ENCODE measurements at regions not wholly inside any gene's neighbourhood (a gene's known extent, or its start where the extent isn't known, plus 50 kb on each side); places are given as distances from the start of the nearest gene placed in this dataset.

DNA sequence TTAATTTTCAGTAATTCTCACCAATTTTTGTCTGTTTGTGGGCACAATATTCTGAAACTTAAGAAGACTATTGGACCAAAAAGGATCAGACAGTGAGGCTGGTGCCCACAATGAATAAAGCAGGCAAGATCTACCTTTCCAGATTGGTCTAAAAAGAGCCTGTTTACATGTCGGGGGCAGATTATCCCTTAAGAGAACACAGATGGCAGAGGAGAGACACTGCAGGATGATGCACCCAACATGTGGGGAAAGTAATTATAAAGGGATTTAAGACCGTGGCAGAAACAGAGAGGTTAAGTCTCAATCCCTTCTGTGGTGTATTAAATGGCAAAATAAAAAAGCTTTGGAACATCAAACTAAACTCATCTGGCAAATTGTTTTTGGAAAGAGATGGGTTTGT, 331.8 kb upstream of the CDH11 start:
- ATAC-seq (replicated peaks in 6 of 8) = no peak
- Histone ChIP-seq H3K4me3 (no peak overlapping the region), H3K27ac (no peak overlapping the region), H3K4me1 (replicated peaks in 1 of 2) (no peaks in the 10 kb centered on the region)
- in situ Hi-C loops (cut with MboI; ENCODE audit: low pct_unique_long_range_greater_than_20kb in 2 of 9, low sequenced_read_pairs in 9 of 9, unreplicated experiment in 9 of 9) = no loop called here
- 0 to 100% (median 72%) methylated on average over 1 to 2 of the region's 2 CpGs; no CpG with 5 or more reads in 1 of the 10 experiments for WGBS, 10 experiments

- ATAC-seq (replicated peaks in 6 of 8) = no peak
- in situ Hi-C loops (cut with MboI; ENCODE audit: low pct_unique_long_range_greater_than_20kb in 2 of 9, low sequenced_read_pairs in 9 of 9, unreplicated experiment in 9 of 9) = no loop called here
- H3K27ac ChIP-seq = no peak overlapping the region
- no peak overlapping the region for H3K4me3 ChIP-seq
- no peaks in the 10 kb centered on the region for H3K4me1 ChIP-seq (replicated peaks in 1 of 2)
- 63 to 89% (median 73%) methylated on average over 1 of the region's 1 CpG; no CpG with 5 or more reads in 4 of the 10 experiments for WGBS, 10 experiments
Observed at GRCh38 chr16:65449526-65449925, 327.7 kb upstream of the CDH11 start.

DNA sequence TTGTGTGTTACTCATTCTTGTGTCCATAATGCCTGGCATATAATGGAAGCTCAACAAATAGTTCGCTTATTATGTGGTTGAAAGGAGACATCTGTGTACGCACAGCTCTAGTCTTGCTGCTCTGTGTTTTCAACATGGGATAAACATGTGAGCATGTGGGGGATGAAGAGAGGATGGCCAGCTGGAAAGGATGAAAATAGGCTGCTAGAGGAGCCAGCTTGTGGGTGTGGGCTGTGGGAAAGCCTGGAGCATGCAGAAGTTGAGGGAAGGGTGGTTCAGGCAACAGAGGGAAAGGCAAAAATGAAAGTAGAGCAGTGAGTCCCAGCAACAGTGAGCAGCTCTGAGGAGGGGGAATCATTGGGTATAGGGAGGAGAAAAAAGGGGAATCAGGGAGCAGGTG, 324.6 kb upstream of the CDH11 start:
- H3K4me1 ChIP-seq (replicated peaks in 1 of 2) = no peaks in the 10 kb centered on the region
- H3K4me3 ChIP-seq = no peak overlapping the region
- peak in 1 of 8 experiments; percentile 54 for ATAC-seq (replicated peaks in 6 of 8)
- H3K27ac ChIP-seq = no peak overlapping the region
- in situ Hi-C loops (cut with MboI; ENCODE audit: low pct_unique_long_range_greater_than_20kb in 2 of 9, low sequenced_read_pairs in 9 of 9, unreplicated experiment in 9 of 9) = no loop called here
- 23 to 100% (median 92%) methylated on average over 1 to 2 of the region's 2 CpGs; no CpG with 5 or more reads in 2 of the 10 experiments for WGBS, 10 experiments

- in situ Hi-C loops (cut with MboI; ENCODE audit: low pct_unique_long_range_greater_than_20kb in 2 of 9, low sequenced_read_pairs in 9 of 9, unreplicated experiment in 9 of 9) = no loop called here
- 0 to 57% (median 0%) methylated on average over 1 of the region's 1 CpG; no CpG with 5 or more reads in 3 of the 10 experiments for WGBS, 10 experiments
Observed at GRCh38 chr16:65445313-65446260, 323.7 kb upstream of the CDH11 start.

DNA sequence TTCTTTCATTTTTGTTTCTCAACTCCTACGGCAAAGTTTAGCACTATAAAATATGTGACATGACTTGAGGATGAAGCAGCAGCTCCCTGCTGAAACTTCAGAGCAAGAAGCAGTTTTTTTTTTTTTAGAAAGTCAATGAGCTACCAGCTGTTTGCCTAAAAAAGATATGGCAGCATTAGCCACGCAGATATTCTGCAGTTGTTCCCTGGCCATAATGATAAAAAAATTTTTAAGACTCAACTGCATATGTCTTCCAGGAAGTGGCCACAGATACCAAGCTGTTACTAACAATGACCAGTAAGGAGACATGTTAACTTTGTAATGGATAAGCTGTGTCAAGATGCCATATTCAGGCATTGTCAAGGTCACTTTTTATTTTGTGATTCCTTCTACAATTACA, 319.6 kb upstream of the CDH11 start:
- 33 to 100% (median 75%) methylated on average over 1 to 2 of the region's 2 CpGs; no CpG with 5 or more reads in 2 of the 10 experiments for WGBS, 10 experiments
- in situ Hi-C loops (cut with MboI; ENCODE audit: low pct_unique_long_range_greater_than_20kb in 2 of 9, low sequenced_read_pairs in 9 of 9, unreplicated experiment in 9 of 9) = no loop called here
- Histone ChIP-seq H3K27ac (no peak overlapping the region), H3K4me3 (no peak overlapping the region), H3K4me1 (replicated peaks in 1 of 2) (no peaks in the 10 kb centered on the region)
- ATAC-seq (replicated peaks in 6 of 8) = no peak

More at GRCh38 chr16:65445313-65446260, 323.7 kb upstream of the CDH11 start:
- no peak for ATAC-seq (replicated peaks in 6 of 8)
- Histone ChIP-seq H3K4me3 (no peak overlapping the region), H3K27ac (no peak overlapping the region), H3K4me1 (replicated peaks in 1 of 2) (no peaks in the 10 kb centered on the region)

DNA sequence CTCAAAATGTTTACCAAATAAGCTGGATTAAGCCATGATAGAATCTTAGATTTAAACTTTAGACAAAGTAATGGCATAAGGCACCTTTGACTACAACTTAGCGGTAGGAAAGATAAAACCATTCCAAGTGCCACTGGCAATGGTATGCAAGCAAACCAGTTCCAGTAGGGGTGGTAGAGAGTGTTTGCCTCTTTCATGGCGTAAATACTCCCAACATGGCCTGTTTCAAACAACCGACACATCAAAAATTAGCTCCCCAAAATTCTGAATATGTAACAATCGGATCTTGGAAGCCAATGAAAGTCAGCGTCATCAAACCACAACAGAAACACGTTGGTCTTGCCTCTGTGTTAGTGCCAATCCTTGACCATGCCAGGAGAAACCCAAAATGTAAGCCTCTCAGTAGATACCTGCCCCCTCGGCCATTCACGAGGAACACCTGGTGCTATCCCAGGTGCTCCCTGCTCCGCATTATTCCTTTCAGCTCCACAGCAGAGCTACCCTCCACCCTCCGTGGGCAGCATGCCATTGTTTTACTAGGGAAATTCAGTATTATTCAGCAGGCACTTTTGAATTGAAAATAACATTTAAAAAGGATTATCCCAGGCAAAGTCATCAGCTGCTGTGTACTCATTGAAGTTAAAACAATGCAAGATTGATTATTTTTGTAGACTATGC, 307.8 kb upstream of the CDH11 start:
- in situ Hi-C loops (cut with MboI; ENCODE audit: low pct_unique_long_range_greater_than_20kb in 2 of 9, low sequenced_read_pairs in 9 of 9, unreplicated experiment in 9 of 9) = no loop called here
- WGBS, 10 experiments = 40 to 89% (median 66%) methylated on average over 1 to 9 of the region's 10 CpGs
- peak in 1 of 8 experiments; percentile 54 for ATAC-seq (replicated peaks in 6 of 8)
- Histone ChIP-seq H3K4me3 (no peak overlapping the region), H3K27ac (no peak overlapping the region), H3K4me1 (replicated peaks in 1 of 2) (no peaks in the 10 kb centered on the region)

DNA sequence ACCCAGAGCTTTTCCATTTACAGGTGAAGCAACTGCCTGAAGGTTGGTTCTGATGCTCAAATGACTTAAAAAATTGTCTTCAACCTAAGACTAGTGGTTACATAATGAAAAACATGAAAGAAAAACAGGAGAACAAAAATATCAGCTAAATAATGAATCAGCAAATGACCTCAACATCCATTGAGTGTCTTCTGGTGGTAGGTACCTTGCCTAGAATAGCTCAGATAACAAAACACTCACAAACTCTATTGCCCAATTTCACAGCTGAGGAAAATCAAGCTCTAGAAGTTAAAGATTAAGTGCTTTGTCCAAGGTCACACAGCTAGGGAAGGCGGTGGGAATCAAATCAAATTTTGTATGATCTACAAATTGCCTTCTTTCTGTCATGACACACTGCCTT, 304.6 kb upstream of the CDH11 start:
- H3K27ac ChIP-seq = no peak overlapping the region
- 67 to 100% (median 84%) methylated on average over 1 of the region's 1 CpG; no CpG with 5 or more reads in 4 of the 10 experiments for WGBS, 10 experiments
- in situ Hi-C loops (cut with MboI; ENCODE audit: low pct_unique_long_range_greater_than_20kb in 2 of 9, low sequenced_read_pairs in 9 of 9, unreplicated experiment in 9 of 9) = no loop called here
- H3K4me1 ChIP-seq (replicated peaks in 1 of 2) = no peaks in the 10 kb centered on the region
- no peak overlapping the region for H3K4me3 ChIP-seq
- ATAC-seq (replicated peaks in 6 of 8) = no peak

DNA sequence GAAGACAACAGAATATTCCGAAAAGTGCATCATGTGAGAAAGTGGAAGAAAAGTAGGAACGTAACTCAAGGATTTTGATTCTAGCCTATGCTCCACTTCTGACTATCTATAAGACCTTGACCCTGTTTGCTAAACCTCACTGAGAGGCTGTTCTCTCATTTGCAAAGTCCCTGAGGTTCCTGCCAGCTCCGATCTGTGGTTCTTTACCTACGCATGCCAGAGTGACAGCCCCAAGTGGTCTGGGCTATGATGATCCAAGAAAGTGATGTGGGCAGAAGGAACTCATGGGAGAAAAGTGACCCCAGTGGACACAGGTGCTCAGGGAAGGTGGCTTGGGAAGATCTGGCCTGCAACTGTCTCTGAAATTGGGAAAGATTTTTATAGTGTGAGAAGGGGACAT, 301.1 kb upstream of the CDH11 start:
- in situ Hi-C loops (cut with MboI; ENCODE audit: low pct_unique_long_range_greater_than_20kb in 2 of 9, low sequenced_read_pairs in 9 of 9, unreplicated experiment in 9 of 9) = no loop called here
- Histone ChIP-seq H3K27ac (no peak overlapping the region), H3K4me1 (replicated peaks in 1 of 2) (no peaks in the 10 kb centered on the region), H3K4me3 (no peak overlapping the region)
- no peak for ATAC-seq (replicated peaks in 6 of 8)
- 0 to 100% (median 89%) methylated on average over 1 to 4 of the region's 4 CpGs; no CpG with 5 or more reads in 1 of the 10 experiments for WGBS, 10 experiments

- in situ Hi-C loops (cut with MboI; ENCODE audit: low pct_unique_long_range_greater_than_20kb in 2 of 9, low sequenced_read_pairs in 9 of 9, unreplicated experiment in 9 of 9) = no loop called here
- no peak for ATAC-seq (replicated peaks in 6 of 8)
- 20 to 100% (median 75%) methylated on average over 1 to 2 of the region's 2 CpGs; no CpG with 5 or more reads in 4 of the 10 experiments for WGBS, 10 experiments
- H3K4me1 ChIP-seq (replicated peaks in 1 of 2) = no peaks in the 10 kb centered on the region
- no peak overlapping the region for H3K27ac ChIP-seq
- no peak overlapping the region for H3K4me3 ChIP-seq
Observed at GRCh38 chr16:65421596-65421995, 299.7 kb upstream of the CDH11 start.

DNA sequence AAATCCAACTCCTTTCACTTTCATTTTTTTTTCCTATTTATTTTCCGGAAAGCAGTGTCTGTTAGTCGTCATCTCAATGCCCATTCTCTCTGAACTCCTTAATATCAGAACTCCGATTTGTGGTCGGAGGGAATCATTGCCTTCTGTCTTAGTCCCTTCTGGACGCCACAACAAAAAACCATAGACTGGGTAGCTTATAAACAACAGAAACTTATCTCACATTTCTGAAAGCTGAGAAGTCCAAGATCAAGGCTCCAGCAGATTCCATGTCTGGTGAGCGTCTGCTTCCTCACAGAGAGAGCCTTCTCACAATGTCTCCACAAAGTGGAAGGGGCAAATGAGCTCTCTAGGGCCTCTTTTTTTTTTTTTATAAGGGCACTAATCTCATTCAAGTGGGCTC, 296.6 kb upstream of the CDH11 start:
- Histone ChIP-seq H3K4me3 (no peak overlapping the region), H3K4me1 (replicated peaks in 1 of 2) (no peaks in the 10 kb centered on the region), H3K27ac (no peak overlapping the region)
- in situ Hi-C loops (cut with MboI; ENCODE audit: low pct_unique_long_range_greater_than_20kb in 2 of 9, low sequenced_read_pairs in 9 of 9, unreplicated experiment in 9 of 9) = no loop called here
- ATAC-seq (replicated peaks in 6 of 8) = no peak
- WGBS, 10 experiments = 41 to 91% (median 80%) methylated on average over 2 to 6 of the region's 6 CpGs; no CpG with 5 or more reads in 1 of the 10 experiments

DNA sequence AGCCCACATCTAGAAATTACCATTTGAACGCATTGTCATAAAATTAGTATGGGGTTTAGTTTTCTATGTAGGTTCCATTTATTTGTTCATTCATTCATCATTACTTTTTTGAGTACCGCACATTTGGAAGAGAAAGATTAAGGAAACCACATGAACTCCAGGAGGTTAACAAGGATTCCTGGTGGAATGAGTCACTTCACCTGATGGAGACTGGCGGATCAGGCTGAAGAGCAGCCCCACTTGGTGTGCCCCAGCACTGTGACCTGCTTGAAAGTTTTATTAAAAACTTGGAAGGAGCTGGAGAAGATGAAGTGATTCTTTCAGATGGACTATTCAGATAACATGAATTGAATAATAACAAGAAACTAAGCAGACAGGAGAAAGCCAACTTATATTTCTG, 293.6 kb upstream of the CDH11 start:
- no peak for ATAC-seq (replicated peaks in 6 of 8)
- WGBS, 10 experiments = 40 to 100% (median 81%) methylated on average over 2 to 3 of the region's 3 CpGs; no CpG with 5 or more reads in 1 of the 10 experiments

DNA sequence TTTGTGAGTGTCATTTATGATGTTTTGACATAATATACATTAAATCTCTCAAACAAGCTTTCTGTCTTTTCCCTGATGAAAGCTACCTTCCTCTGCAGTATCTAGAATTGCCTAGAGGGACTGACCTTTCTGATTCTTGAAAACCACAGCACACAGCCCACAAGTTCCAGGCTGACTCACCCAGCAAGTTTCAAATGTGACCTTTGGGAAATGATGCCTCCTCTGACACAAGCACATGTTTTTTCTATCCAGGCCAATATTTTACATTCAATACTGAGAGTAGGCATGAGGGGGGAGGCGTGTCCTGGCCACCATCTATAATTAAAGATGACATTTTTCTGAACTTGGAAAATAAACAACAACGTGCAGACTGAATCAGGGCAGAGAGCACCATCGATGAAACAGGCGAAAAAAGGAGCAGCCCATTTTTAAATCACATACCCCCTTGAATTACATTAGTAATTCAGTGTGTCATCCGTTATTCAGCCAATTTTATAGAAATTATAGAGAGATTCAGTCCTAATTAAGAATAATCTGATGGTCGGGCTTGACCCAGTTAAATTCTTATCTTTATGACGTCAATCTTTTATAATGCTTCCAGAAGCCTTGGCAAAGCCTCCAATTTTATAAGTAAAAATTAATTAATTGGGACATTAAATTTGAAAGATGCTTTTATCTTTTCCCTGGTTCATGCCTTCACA, 292.6 kb upstream of the CDH11 start:
- 5 to 87% (median 60%) methylated on average over 1 to 7 of the region's 7 CpGs; no CpG with 5 or more reads in 1 of the 10 experiments for WGBS, 10 experiments
- H3K4me3 ChIP-seq = no peak overlapping the region
- H3K27ac ChIP-seq = no peak overlapping the region
- in situ Hi-C loops (cut with MboI; ENCODE audit: low pct_unique_long_range_greater_than_20kb in 2 of 9, low sequenced_read_pairs in 9 of 9, unreplicated experiment in 9 of 9) = no loop called here
- peak; percentile 39 to 98 (median 88) for ATAC-seq (replicated peaks in 6 of 8)
- H3K4me1 ChIP-seq (replicated peaks in 1 of 2) = peaks cover 0 to 6% of the 10 kb centered on the region in 2 donors

More for the DNA sequence above, 293.6 kb upstream of the CDH11 start:
- Histone ChIP-seq H3K4me3 (no peak overlapping the region), H3K4me1 (replicated peaks in 1 of 2) (peaks cover 0 to 6% of the 10 kb centered on the region in 2 donors), H3K27ac (no peak overlapping the region)
- in situ Hi-C loops (cut with MboI; ENCODE audit: low pct_unique_long_range_greater_than_20kb in 2 of 9, low sequenced_read_pairs in 9 of 9, unreplicated experiment in 9 of 9) = no loop called here

GRCh38 chr16:65413861-65414260, 292.0 kb upstream of the CDH11 start:
- no peak overlapping the region for H3K27ac ChIP-seq
- H3K4me3 ChIP-seq = no peak overlapping the region
- in situ Hi-C loops (cut with MboI; ENCODE audit: low pct_unique_long_range_greater_than_20kb in 2 of 9, low sequenced_read_pairs in 9 of 9, unreplicated experiment in 9 of 9) = no loop called here
- ATAC-seq (replicated peaks in 6 of 8) = no peak
- peaks cover 0 to 6% of the 10 kb centered on the region in 2 donors for H3K4me1 ChIP-seq (replicated peaks in 1 of 2)
- WGBS, 10 experiments = 70 to 100% (median 100%) methylated on average over 1 to 2 of the region's 2 CpGs; no CpG with 5 or more reads in 1 of the 10 experiments
